ENCODE measurements at regions not wholly inside any gene's neighbourhood (a gene's known extent, or its start where the extent isn't known, plus 50 kb on each side); places are given as distances from the start of the nearest gene placed in this dataset.

- no peak for ATAC-seq
- Histone ChIP-seq H3K4me1 (ENCODE audit: control insufficient read depth, insufficient read depth, low read length) (no peaks in the 10 kb centered on the region), H3K9me3 (ENCODE audit: control insufficient read depth, insufficient read depth, low read depth, low read length) (no peaks in the 10 kb centered on the region)
Measured at GRCh38 chr14:38536376-38537038, 280.6 kb upstream of the CLEC14A start.

GRCh38 chr14:38528582-38528981 is 272.7 kb upstream of the CLEC14A start:
- BruUV-seq (replicated peaks): no TSS peak
- ChIA-PET POLR2A (no interaction called here), CTCF (no interaction called here)
- no peaks in the 10 kb centered on the region for H3K36me3 ChIP-seq (ENCODE audit: control insufficient read depth, insufficient read depth, low read length)
- intact Hi-C loops (cut with micrococcal nuclease; ENCODE audit: unreplicated experiment): no loop called here
- H3K27me3 ChIP-seq (ENCODE audit: control insufficient read depth, insufficient read depth, low read length): no peaks in the 10 kb centered on the region
- no peak overlapping the region for H3K4me3 ChIP-seq (ENCODE audit: low read depth in 2 of 2, low read length in 2 of 2)
- DNase-seq (ENCODE audit: low read depth, low spot score) (no peak), ATAC-seq (no peak)
- TF ChIP-seq TCF7L2 (IDR thresholded peaks at IDR 0.05; ENCODE audit: low read depth, low read length): no peak
- TF ChIP-seq POLR2AphosphoS5 (IDR thresholded peaks at IDR 0.05; ENCODE audit: low read depth, low read length): no peak
- no peak for TF ChIP-seq CTCF (IDR thresholded peaks at IDR 0.05)
- TF ChIP-seq SIN3A (IDR thresholded peaks at IDR 0.05; ENCODE audit: borderline replicate concordance, insufficient read depth, low read depth, low read length): no peak
- no peak for TF ChIP-seq REST (IDR thresholded peaks at IDR 0.05; ENCODE audit: insufficient read depth in 1 of 2, low read depth in 2 of 2, low read length in 1 of 2)
- in situ Hi-C loops (cut with HindIII; ENCODE audit: low pct_unique_long_range_greater_than_20kb, low sequenced_read_pairs): no loop called here
- no peaks in the 10 kb centered on the region for H3K9me3 ChIP-seq (ENCODE audit: control insufficient read depth, insufficient read depth, low read depth, low read length)
- H3K4me1 ChIP-seq (ENCODE audit: control insufficient read depth, insufficient read depth, low read length): no peaks in the 10 kb centered on the region
- no peak overlapping the region for H3K27ac ChIP-seq (ENCODE audit: low read length)

More at GRCh38 chr14:38536376-38537038, 280.6 kb upstream of the CLEC14A start:
- BruUV-seq (replicated peaks): no TSS peak
- no peaks in the 10 kb centered on the region for H3K36me3 ChIP-seq (ENCODE audit: control insufficient read depth, insufficient read depth, low read length)
- no peak for DNase-seq (ENCODE audit: low read depth, low spot score)
- H3K27me3 ChIP-seq (ENCODE audit: control insufficient read depth, insufficient read depth, low read length): no peaks in the 10 kb centered on the region
- ChIA-PET POLR2A (no interaction called here), CTCF (no interaction called here)
- no peak for TF ChIP-seq TCF7L2 (IDR thresholded peaks at IDR 0.05; ENCODE audit: low read depth, low read length)
- TF ChIP-seq POLR2AphosphoS5 (IDR thresholded peaks at IDR 0.05; ENCODE audit: low read depth, low read length): no peak
- TF ChIP-seq SIN3A (IDR thresholded peaks at IDR 0.05; ENCODE audit: borderline replicate concordance, insufficient read depth, low read depth, low read length): no peak
- no peak for TF ChIP-seq REST (IDR thresholded peaks at IDR 0.05; ENCODE audit: insufficient read depth in 1 of 2, low read depth in 2 of 2, low read length in 1 of 2)
- no peak for TF ChIP-seq CTCF (IDR thresholded peaks at IDR 0.05)
- no peak overlapping the region for H3K27ac ChIP-seq (ENCODE audit: low read length)
- no peak overlapping the region for H3K4me3 ChIP-seq (ENCODE audit: low read depth in 2 of 2, low read length in 2 of 2)
- in situ Hi-C loops (cut with HindIII; ENCODE audit: low pct_unique_long_range_greater_than_20kb, low sequenced_read_pairs): no loop called here
- intact Hi-C loops (cut with micrococcal nuclease; ENCODE audit: unreplicated experiment): no loop called here

All from Panc1 (cell line).